Type B pancreatic cell (in vitro differentiated cells): ENCODE measurements at regions not wholly inside any gene's neighbourhood (a gene's known extent, or its start where the extent isn't known, plus 50 kb on each side); places are given as distances from the start of the nearest gene placed in this dataset.

Experiments used
- DNase-seq: peaks from one replicate; pipeline ENCODE4 v3.0.0; 2021; ENCODE audit warnings: mixed read lengths; ENCODE audit not compliant: unreplicated experiment; ENCODE audit errors: extremely low spot score
- H3K27ac Mint-ChIP-seq: 2 replicates; pipeline ENCODE4 v1.8.0; 2021; ENCODE audit warnings: mild to moderate bottlenecking, mixed read lengths
- H3K27me3 Mint-ChIP-seq: 2 replicates; pipeline ENCODE4 v1.8.0; 2021; ENCODE audit warnings: mixed read lengths
- H3K36me3 Mint-ChIP-seq: 2 replicates; pipeline ENCODE4 v1.8.0; 2021; ENCODE audit warnings: mixed read lengths
- H3K4me1 Mint-ChIP-seq: one replicate; pipeline ENCODE4 v1.8.0; 2021; ENCODE audit warnings: mixed read lengths; ENCODE audit not compliant: unreplicated experiment
- H3K4me3 Mint-ChIP-seq: 2 replicates; pipeline ENCODE4 v1.8.0; 2021; ENCODE audit warnings: mild to moderate bottlenecking, mixed read lengths
- H3K9me3 Mint-ChIP-seq: 2 replicates; pipeline ENCODE4 v1.8.0; 2021; ENCODE audit warnings: mixed read lengths
- TF ChIP-seq, protein P1 (sequence below): fragments of 200-600 bp; sonication (generic); conservative IDR thresholded peaks from 2 replicates; pipeline ENCODE4 v1.5.0; 2021; ENCODE audit warnings: antibody characterized with exemption, mild to moderate bottlenecking

DNA sequence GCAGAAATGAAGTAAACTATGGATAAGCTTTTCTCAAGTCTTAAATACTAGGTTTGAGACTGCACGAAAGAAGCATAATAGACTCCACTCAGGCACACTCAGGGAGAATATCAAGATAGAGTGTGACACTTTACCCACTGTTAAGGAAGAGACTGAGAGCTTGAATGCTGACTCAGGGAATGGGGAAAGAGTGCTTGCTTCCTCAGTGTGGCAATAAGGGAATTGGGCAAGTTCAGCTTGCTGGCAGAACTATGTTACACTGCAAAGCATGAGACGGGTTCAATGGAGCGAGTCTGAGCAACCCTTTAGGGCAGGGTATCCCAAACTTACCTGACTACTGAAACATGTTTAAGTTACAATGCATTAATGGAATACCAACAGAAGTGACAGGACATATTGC is 237.7 kb upstream of the MEF2C start:
- no peak overlapping the region for H3K27ac Mint-ChIP-seq
- peaks cover 3% of the 10 kb centered on the region for H3K9me3 Mint-ChIP-seq
- H3K36me3 Mint-ChIP-seq, result no peaks in the 10 kb centered on the region
- H3K4me3 Mint-ChIP-seq, result no peak overlapping the region
- no peaks in the 10 kb centered on the region for H3K4me1 Mint-ChIP-seq
- TF ChIP-seq, protein P1, sequence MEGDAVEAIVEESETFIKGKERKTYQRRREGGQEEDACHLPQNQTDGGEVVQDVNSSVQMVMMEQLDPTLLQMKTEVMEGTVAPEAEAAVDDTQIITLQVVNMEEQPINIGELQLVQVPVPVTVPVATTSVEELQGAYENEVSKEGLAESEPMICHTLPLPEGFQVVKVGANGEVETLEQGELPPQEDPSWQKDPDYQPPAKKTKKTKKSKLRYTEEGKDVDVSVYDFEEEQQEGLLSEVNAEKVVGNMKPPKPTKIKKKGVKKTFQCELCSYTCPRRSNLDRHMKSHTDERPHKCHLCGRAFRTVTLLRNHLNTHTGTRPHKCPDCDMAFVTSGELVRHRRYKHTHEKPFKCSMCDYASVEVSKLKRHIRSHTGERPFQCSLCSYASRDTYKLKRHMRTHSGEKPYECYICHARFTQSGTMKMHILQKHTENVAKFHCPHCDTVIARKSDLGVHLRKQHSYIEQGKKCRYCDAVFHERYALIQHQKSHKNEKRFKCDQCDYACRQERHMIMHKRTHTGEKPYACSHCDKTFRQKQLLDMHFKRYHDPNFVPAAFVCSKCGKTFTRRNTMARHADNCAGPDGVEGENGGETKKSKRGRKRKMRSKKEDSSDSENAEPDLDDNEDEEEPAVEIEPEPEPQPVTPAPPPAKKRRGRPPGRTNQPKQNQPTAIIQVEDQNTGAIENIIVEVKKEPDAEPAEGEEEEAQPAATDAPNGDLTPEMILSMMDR, result no peak
- H3K27me3 Mint-ChIP-seq, result no peaks in the 10 kb centered on the region
- DNase-seq, result no peak

DNA sequence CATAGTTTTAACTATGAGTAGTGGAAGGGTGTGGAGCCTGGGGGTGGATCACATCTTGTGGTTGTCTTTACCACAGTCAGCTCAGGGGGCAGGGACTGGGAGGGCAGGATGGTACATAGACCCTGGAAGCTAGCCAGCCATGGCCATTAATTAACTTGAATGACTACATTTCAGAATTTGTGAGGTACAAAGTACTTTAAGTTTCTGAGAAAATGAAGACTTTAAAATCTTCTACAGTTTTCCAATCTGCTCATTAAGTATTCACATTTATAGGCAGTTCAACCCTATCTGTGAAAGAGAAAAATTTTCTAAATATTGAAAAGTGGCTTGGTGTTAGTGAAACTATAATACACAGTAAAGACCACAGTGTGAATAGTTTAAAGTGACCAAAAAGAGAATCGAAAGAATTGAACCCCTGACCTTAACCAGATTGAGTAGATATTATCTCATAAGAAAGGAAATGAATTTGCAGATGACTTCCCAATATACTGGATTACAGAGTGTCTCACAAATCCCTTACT is 234.2 kb upstream of the MEF2C start:
- Mint-ChIP-seq H3K9me3 (no peaks in the 10 kb centered on the region), H3K27ac (no peak overlapping the region), H3K4me1 (no peaks in the 10 kb centered on the region)

DNA sequence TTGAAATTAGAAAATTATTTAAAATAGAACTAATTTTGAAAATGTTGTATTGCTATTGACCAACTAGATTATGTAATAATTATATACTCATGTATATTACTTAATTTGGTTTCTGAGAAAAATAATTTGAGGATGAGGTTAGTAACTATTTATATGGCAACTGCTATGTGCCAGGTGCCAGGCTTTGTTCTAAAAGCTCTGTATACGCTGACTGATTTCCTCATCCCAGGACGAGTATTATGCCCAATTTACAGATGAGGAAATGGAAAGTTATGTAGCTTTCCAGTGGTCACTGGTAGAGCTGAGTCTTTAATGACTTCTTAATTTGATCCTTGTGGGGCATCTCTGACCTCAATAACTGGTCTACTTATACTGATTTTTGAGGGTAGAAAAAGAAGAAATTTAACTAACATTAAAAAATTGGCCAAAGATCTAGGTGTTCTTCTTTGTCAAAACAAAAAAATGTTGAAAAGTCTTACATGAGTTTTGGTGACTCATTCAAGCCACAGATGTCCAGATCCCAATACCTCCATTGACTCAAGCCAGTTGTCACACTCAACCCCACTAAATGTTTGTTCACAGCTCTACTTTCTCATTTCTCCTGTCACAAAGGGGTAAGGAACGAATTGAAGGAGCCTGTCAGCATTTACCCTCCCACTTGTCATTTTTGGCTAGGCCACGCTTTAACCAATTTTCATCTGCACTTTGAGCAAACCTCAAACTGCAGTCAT is 228.1 kb upstream of the MEF2C start:
- Mint-ChIP-seq H3K27me3 (no peaks in the 10 kb centered on the region), H3K27ac (no peak overlapping the region)
- no peak for DNase-seq

More for the DNA sequence above, 234.2 kb upstream of the MEF2C start:
- H3K27me3 Mint-ChIP-seq, result no peaks in the 10 kb centered on the region
- TF ChIP-seq, protein P1, result no peak
- no peak for DNase-seq
- no peak overlapping the region for H3K4me3 Mint-ChIP-seq
- H3K36me3 Mint-ChIP-seq, result no peaks in the 10 kb centered on the region

DNA sequence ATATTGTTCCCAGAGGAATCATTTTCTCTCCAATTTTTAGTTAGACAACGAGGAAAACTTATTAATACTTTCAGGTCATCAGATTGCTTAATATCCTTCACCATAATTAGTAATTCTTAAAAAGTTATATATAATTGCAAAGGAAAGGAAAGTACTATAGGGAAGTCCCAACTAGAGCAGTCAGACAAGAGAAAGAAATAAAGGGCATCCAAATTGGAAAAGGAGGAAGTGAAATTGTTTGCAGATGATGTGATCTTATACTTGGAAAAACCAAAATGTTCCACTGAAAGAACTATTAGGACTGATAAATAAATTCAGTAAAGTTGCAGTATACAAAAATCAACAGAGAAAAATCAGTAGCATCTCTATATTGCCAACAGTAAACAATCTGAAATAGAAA is 223.5 kb upstream of the MEF2C start:
- TF ChIP-seq, protein P1, result no peak
- no peak for DNase-seq
- H3K4me1 Mint-ChIP-seq, result no peaks in the 10 kb centered on the region
- H3K27ac Mint-ChIP-seq, result no peak overlapping the region
- H3K36me3 Mint-ChIP-seq, result no peaks in the 10 kb centered on the region
- H3K9me3 Mint-ChIP-seq, result peaks cover 5% of the 10 kb centered on the region
- peaks cover 3% of the 10 kb centered on the region for H3K27me3 Mint-ChIP-seq
- no peak overlapping the region for H3K4me3 Mint-ChIP-seq

More for the DNA sequence above, 228.1 kb upstream of the MEF2C start:
- H3K4me1 Mint-ChIP-seq, result no peaks in the 10 kb centered on the region
- no peaks in the 10 kb centered on the region for H3K36me3 Mint-ChIP-seq
- H3K4me3 Mint-ChIP-seq, result no peak overlapping the region
- TF ChIP-seq, protein P1, result no peak
- H3K9me3 Mint-ChIP-seq, result no peaks in the 10 kb centered on the region

DNA sequence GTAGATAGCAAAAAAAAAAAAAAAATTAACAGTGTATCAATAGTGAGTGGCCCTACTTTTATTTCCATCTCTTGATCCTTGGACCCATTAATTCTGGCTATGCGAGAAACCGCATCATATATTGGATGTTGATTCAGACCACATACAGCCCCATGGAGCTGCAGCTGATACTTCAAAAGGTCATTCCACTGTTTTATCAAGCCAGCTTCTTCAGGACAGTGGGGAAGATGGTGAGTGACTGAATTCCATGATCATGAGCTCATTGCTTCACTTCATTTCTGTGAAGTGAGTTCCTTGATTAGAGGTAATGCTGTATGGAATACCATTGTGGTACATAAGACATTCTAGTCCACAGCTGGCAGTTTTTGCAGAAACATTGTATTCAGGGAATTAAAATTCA is 222.9 kb upstream of the MEF2C start:
- peaks cover 3% of the 10 kb centered on the region for H3K27me3 Mint-ChIP-seq
- no peaks in the 10 kb centered on the region for H3K4me1 Mint-ChIP-seq
- no peak for DNase-seq
- TF ChIP-seq, protein P1, result no peak
- no peak overlapping the region for H3K4me3 Mint-ChIP-seq
- no peaks in the 10 kb centered on the region for H3K36me3 Mint-ChIP-seq
- H3K9me3 Mint-ChIP-seq, result peaks cover 5% of the 10 kb centered on the region
- H3K27ac Mint-ChIP-seq, result no peak overlapping the region
